ENCODE measurements at regions not wholly inside any gene's neighbourhood (a gene's known extent, or its start where the extent isn't known, plus 50 kb on each side); places are given as distances from the start of the nearest gene placed in this dataset.
"Not testable (repeated sequence)": the region's sequence is repeated elsewhere in the genome, so short reads cannot be mapped to it uniquely, and the experiment has no call there.

- not testable (repeated sequence) for TF ChIP-seq CTCF (IDR thresholded peaks at IDR 0.05; ENCODE audit: low read depth, low read length, poor library complexity, severe bottlenecking); EZH2phosphoT487 (IDR thresholded peaks at IDR 0.05; ENCODE audit: borderline replicate concordance, low read length)
These were observed 931.6 kb upstream of the MDGA2 start for GRCh38 chr14:48606960-48607359.
